GM18951 (cell line): ENCODE measurements at regions not wholly inside any gene's neighbourhood (a gene's known extent, or its start where the extent isn't known, plus 50 kb on each side); places are given as distances from the start of the nearest gene placed in this dataset.

Experiments
- POLR2A ChIP-seq: IDR thresholded peaks from 4 replicates; pipeline ENCODE4 v1.6.1; 2011; ENCODE audit warnings: mild to moderate bottlenecking; ENCODE audit not compliant: insufficient read length, insufficient read depth; ENCODE audit errors: extremely low read depth
- in situ Hi-C: fragments of 300-500 bp; cut with MboI; formaldehyde crosslinking; loops from one replicate; pipeline ENCODE4 v1.12.0; 2022; ENCODE audit warnings: low sequenced_read_pairs, mixed read lengths, inconsistent platforms; ENCODE audit not compliant: unreplicated experiment

DNA sequence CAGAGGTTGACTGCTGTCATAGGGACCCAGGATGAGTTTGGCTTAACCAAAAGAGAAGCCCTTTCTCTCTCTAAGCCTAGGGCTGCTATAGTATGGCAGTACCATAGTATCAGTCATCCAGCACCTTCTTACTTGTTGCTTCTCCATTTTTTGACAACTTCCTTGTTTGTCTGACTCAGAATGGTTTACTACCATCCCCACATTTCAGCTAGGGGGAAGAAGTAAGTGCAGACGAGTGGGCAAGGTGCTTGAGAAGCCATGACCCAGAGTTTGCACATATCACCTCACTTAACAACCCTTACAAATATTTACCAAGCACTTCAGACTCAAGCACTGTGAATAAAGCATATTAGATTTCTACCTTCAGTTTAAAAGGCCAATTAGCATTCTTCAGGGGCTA, 289.9 kb upstream of the TSHZ2 start:
- in situ Hi-C loops: no loop called here
- no peak for TF ChIP-seq POLR2A

GRCh38 chr20:52681288-52681687, 290.9 kb upstream of the TSHZ2 start:
- no peak for TF ChIP-seq POLR2A
- in situ Hi-C loops: no loop called here

- TF ChIP-seq POLR2A: no peak
Measured at GRCh38 chr20:52677216-52677615, 294.9 kb upstream of the TSHZ2 start.

DNA sequence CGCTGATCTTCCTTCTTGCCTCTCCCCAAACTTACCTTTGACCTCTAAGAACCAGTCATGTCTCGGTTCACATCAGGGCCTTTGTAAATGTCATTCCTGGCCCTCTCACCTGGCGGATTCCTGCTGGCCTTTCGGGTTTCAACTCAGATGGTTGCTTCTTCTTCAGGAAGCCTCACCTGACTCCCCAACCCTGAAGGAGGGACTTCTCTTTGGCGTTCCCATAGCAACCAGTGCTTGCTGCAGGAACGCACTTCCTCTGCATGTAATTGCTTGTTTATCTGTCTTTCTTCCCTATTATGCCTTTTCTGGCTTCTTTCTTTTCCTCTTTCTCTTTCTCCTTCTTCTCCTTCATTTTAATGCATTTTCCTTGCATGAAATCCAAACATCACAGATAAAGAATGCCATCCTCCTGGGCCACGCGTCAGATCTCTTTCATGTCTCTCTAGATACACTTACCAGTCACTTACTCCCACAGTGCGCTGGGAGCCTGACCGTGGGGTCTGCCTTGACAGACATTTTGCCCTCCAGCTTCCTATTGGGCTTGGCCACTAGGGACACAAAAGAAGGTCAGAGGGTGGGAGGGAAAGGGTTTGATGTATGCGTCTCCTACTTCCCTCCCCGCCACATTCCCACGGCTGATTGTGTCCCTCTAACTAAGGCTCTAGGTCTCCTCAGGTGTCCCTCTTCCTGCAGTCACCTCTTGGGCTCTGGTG, 295.7 kb upstream of the TSHZ2 start:
- in situ Hi-C loops: no loop called here
- no peak for TF ChIP-seq POLR2A

More at GRCh38 chr20:52677216-52677615, 294.9 kb upstream of the TSHZ2 start:
- in situ Hi-C loops: no loop called here

DNA sequence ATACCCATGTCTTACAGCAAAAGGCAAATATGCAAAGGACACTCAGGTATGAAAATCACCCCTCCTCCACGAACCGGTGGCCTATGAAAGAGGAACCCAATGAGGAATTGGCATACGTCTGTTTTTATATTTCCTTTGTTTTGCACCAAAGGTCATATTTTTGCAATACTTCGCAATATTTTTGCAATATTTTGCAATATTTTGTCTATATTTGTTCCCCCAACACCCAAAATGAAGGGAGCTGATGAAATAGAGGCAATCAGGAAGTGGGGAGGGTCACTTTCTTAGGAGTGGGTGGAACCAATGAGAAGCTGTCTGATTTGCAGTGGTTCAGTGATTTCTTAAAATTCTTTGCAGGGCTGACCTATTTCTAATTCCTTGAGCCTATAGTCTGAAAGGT, 296.8 kb upstream of the TSHZ2 start:
- no peak for TF ChIP-seq POLR2A
- in situ Hi-C loops: no loop called here

- in situ Hi-C loops: no loop called here
- no peak for TF ChIP-seq POLR2A
Measured at GRCh38 chr20:52668626-52669025, 303.5 kb upstream of the TSHZ2 start.

GRCh38 chr20:52667358-52667757, 304.8 kb upstream of the TSHZ2 start:
- in situ Hi-C loops: no loop called here
- no peak for TF ChIP-seq POLR2A

DNA sequence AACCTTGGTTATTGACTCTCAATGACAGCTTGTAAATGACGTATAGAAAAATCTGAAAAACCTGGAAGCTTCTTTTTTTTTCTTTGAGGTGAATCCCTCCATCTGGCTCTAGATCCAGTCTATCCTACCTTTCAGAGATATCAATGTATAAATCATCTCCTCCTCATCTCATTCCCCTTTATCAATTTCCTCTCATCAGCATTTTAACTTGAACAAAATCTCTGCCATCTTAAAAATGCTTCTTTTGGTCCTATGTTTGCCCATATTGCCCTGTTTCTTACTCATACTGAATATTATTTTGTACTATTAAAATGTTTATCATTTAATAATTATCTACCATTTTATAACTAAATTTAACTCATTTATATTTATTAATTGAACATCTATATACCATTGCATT, 306.7 kb upstream of the TSHZ2 start:
- no peak for TF ChIP-seq POLR2A
- in situ Hi-C loops: no loop called here

DNA sequence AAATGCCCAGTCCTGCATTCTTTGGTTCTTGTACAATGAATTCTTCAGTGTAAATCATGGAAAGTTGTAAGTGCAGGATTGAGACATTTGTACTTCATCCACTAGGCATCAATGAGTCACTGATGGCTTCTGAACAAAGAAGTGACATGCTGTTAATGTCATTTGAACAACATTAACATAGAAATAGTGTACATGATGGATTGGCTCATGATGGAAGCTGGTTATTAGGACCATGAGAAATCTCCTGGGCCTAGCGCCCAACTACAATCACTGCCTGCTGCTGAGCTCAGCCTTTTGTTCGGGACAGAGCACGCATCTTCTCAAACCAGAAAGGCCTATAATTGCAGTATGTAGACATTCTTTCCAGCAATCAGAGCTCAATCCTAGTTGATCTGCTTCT, 316.8 kb upstream of the TSHZ2 start:
- TF ChIP-seq POLR2A: no peak
- in situ Hi-C loops: no loop called here

GRCh38 chr20:52654567-52654966, 317.6 kb upstream of the TSHZ2 start:
- no peak for TF ChIP-seq POLR2A

GRCh38 chr20:52652271-52652670, 319.9 kb upstream of the TSHZ2 start:
- TF ChIP-seq POLR2A: no peak
- in situ Hi-C loops: no loop called here

More at GRCh38 chr20:52654567-52654966, 317.6 kb upstream of the TSHZ2 start:
- in situ Hi-C loops: no loop called here

- in situ Hi-C loops: no loop called here
- TF ChIP-seq POLR2A: no peak
Measured at GRCh38 chr20:52649727-52650126, 322.4 kb upstream of the TSHZ2 start.

DNA sequence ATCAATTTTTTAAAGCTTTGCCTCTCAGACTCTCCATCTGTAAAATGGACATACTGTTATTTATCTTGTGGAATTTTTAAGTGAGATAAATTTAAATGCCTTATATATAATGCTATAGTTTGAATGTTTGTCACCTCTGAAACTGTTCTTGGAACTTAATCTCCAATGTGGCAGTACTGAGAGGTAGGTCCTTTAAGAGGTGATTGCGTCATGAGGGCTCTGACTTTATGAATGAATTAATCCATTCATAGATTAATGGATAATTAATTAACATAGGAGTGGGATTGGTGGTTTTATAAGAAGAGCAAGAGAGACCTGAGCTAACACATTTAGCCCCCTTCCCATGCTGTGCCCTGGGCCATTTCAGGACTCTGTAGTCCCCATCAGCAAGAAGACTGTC, 326.3 kb upstream of the TSHZ2 start:
- TF ChIP-seq POLR2A: no peak
- in situ Hi-C loops: no loop called here

GRCh38 chr20:52643034-52643433, 329.1 kb upstream of the TSHZ2 start:
- no peak for TF ChIP-seq POLR2A
- in situ Hi-C loops: no loop called here

GRCh38 chr20:52637201-52637600, 335.0 kb upstream of the TSHZ2 start:
- TF ChIP-seq POLR2A: no peak
- in situ Hi-C loops: no loop called here
